ENCODE measurements at regions not wholly inside any gene's neighbourhood (a gene's known extent, or its start where the extent isn't known, plus 50 kb on each side); places are given as distances from the start of the nearest gene placed in this dataset.

GRCh38 chr1:5375481-5375880, 616.7 kb downstream of the NPHP4 start:
- H3K4me1 Mint-ChIP-seq = no peaks in the 10 kb centered on the region
- no peak for ATAC-seq (ENCODE audit: low read depth)
- no peaks in the 10 kb centered on the region for H3K27me3 Mint-ChIP-seq
- intact Hi-C loops (cut with micrococcal nuclease) = no loop called here
- no peak overlapping the region for H3K4me3 Mint-ChIP-seq
- DNase-seq = no peak
- ChIA-PET POLR2A (no interaction called here), CTCF (no interaction called here)
- no peaks in the 10 kb centered on the region for H3K36me3 Mint-ChIP-seq (ENCODE audit: low read depth)
- H3K9me3 Mint-ChIP-seq = peaks cover 3% of the 10 kb centered on the region
- H3K27ac Mint-ChIP-seq = no peak overlapping the region
- no peak for TF ChIP-seq CTCF (IDR thresholded peaks at IDR 0.05)

GRCh38 chr1:5374192-5374591, 618.0 kb downstream of the NPHP4 start:
- POLR2A ChIA-PET = no interaction called here
- no peak for DNase-seq
- Mint-ChIP-seq H3K27me3 (no peaks in the 10 kb centered on the region), H3K27ac (no peak overlapping the region), H3K4me3 (no peak overlapping the region), H3K4me1 (no peaks in the 10 kb centered on the region), H3K36me3 (ENCODE audit: low read depth) (no peaks in the 10 kb centered on the region), H3K9me3 (peaks cover 3% of the 10 kb centered on the region)
- ATAC-seq (ENCODE audit: low read depth) = no peak
- intact Hi-C loops (cut with micrococcal nuclease) = no loop called here
- TF ChIP-seq CTCF (IDR thresholded peaks at IDR 0.05) = no peak
- CTCF ChIA-PET = no interaction called here

- ATAC-seq (ENCODE audit: low read depth) (no peak), DNase-seq (no peak)
- no peak overlapping the region for H3K4me3 Mint-ChIP-seq
- peaks cover 3% of the 10 kb centered on the region for H3K9me3 Mint-ChIP-seq
- no peak overlapping the region for H3K27ac Mint-ChIP-seq
- H3K36me3 Mint-ChIP-seq (ENCODE audit: low read depth) = no peaks in the 10 kb centered on the region
- POLR2A ChIA-PET = no interaction called here
- CTCF ChIA-PET = no interaction called here
- TF ChIP-seq CTCF (IDR thresholded peaks at IDR 0.05) = no peak
- H3K27me3 Mint-ChIP-seq = no peaks in the 10 kb centered on the region
- intact Hi-C loops (cut with micrococcal nuclease) = no loop called here
- no peaks in the 10 kb centered on the region for H3K4me1 Mint-ChIP-seq
Measured at GRCh38 chr1:5373281-5373680, 618.9 kb downstream of the NPHP4 start.

GRCh38 chr1:5371270-5371669, 621.0 kb downstream of the NPHP4 start:
- Mint-ChIP-seq H3K27me3 (no peaks in the 10 kb centered on the region), H3K27ac (no peak overlapping the region), H3K36me3 (ENCODE audit: low read depth) (no peaks in the 10 kb centered on the region), H3K4me1 (no peaks in the 10 kb centered on the region), H3K9me3 (peaks cover 3% of the 10 kb centered on the region), H3K4me3 (no peak overlapping the region)
- ATAC-seq (ENCODE audit: low read depth) (no peak), DNase-seq (no peak)
- CTCF ChIA-PET = no interaction called here
- intact Hi-C loops (cut with micrococcal nuclease) = no loop called here
- POLR2A ChIA-PET = no interaction called here
- no peak for TF ChIP-seq CTCF (IDR thresholded peaks at IDR 0.05)

- Mint-ChIP-seq H3K4me1 (no peaks in the 10 kb centered on the region), H3K27ac (no peak overlapping the region), H3K4me3 (no peak overlapping the region), H3K36me3 (ENCODE audit: low read depth) (no peaks in the 10 kb centered on the region), H3K9me3 (peaks cover 3% of the 10 kb centered on the region), H3K27me3 (no peaks in the 10 kb centered on the region)
- ATAC-seq (ENCODE audit: low read depth) (no peak), DNase-seq (no peak)
- ChIA-PET CTCF (no interaction called here), POLR2A (no interaction called here)
- TF ChIP-seq CTCF (IDR thresholded peaks at IDR 0.05) = no peak
- intact Hi-C loops (cut with micrococcal nuclease) = no loop called here
Measured at GRCh38 chr1:5370311-5370710, 621.9 kb downstream of the NPHP4 start.

All from activated B cell treated with CpG ODN at 0.5 μM for 24 hours (primary cell).